ENCODE measurements at regions not wholly inside any gene's neighbourhood (a gene's known extent, or its start where the extent isn't known, plus 50 kb on each side); places are given as distances from the start of the nearest gene placed in this dataset.

GRCh38 chrX:545452-545885 is 85.1 kb upstream of the SHOX start:
- TF ChIP-seq CTCF (IDR thresholded peaks at IDR 0.05; ENCODE audit: low read depth, low read length, poor library complexity, severe bottlenecking) (no peak), EZH2phosphoT487 (IDR thresholded peaks at IDR 0.05; ENCODE audit: borderline replicate concordance, low read length) (no peak)
